ENCODE measurements at regions not wholly inside any gene's neighbourhood (a gene's known extent, or its start where the extent isn't known, plus 50 kb on each side); places are given as distances from the start of the nearest gene placed in this dataset.

DNA sequence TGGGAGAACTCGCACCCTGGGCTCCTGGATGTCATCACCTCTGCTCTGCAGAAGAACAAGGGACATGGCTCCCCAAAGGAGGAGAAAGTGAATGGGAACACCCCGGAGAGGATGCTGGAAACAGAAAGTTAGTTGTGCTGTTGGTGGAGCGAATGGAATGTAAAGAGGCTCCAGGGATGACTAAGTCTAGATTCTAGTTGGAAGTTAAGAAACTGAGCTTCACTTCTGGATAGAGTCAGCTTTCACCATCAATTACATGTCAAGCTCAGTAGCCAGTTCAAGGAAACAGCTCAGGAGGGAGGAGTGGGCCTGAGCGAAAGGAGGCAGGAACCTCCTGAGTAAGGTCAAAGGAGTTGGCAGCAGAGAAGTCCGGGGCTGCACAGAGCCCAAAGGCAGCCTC lies 132.1 kb upstream of the ARID1B start:
- 94 to 95% methylated on average over 5 of the region's 5 CpGs for WGBS, 2 donors
- Histone ChIP-seq H3K27me3 (no peaks in the 10 kb centered on the region), H3K4me1 (no peaks in the 10 kb centered on the region), H3K9me3 (peaks cover 0 to 3% (median 0%) of the 10 kb centered on the region in 4 donors), H3K4me3 (no peak overlapping the region), H3K27ac (no peak overlapping the region), H3K36me3 (no peaks in the 10 kb centered on the region)
- no peak for DNase-seq
- intact Hi-C loops (cut with DNase I), result no loop called here
- TF ChIP-seq POLR2A (IDR thresholded peaks at IDR 0.05) (no peak), POLR2AphosphoS5 (IDR thresholded peaks at IDR 0.05) (no peak), EP300 (IDR thresholded peaks at IDR 0.05) (no peak)
- TF ChIP-seq, protein P1, sequence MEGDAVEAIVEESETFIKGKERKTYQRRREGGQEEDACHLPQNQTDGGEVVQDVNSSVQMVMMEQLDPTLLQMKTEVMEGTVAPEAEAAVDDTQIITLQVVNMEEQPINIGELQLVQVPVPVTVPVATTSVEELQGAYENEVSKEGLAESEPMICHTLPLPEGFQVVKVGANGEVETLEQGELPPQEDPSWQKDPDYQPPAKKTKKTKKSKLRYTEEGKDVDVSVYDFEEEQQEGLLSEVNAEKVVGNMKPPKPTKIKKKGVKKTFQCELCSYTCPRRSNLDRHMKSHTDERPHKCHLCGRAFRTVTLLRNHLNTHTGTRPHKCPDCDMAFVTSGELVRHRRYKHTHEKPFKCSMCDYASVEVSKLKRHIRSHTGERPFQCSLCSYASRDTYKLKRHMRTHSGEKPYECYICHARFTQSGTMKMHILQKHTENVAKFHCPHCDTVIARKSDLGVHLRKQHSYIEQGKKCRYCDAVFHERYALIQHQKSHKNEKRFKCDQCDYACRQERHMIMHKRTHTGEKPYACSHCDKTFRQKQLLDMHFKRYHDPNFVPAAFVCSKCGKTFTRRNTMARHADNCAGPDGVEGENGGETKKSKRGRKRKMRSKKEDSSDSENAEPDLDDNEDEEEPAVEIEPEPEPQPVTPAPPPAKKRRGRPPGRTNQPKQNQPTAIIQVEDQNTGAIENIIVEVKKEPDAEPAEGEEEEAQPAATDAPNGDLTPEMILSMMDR (IDR thresholded peaks at IDR 0.05), result no peak

DNA sequence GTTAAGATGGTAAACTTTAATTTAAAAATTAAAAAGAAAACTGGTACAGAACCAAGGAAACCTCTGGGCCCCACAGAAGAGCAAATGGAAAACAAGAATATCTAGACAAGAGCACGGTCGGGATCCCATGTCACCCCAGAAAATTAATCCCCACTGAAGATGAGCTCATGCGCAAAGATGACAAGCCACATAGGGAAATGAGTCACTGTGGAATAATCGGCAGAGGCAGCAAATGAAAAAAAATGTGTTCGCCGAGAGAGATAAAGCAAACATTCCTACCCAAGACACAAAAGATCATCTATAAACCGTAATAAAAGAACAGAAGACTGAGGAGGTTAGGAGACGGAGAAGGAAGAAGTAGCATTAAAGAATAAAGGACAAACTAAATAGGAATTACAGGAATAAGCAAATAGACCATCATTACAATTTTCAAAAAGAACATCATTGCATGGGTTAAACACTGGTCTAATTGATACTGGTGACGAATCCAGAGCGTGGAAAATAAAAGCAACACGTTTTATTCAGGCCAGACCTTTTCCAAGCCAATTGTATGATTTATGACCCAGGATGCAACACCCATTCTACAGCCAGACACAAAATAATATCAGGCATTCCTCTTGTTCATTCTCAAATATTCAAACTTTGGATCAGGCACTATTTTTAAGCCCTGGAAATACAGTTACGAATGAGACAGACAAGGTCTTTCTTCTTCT lies 138.0 kb upstream of the ARID1B start:
- DNase-seq, result no peak
- Histone ChIP-seq H3K4me3 (no peak overlapping the region), H3K27ac (no peak overlapping the region), H3K9me3 (peaks cover 0 to 3% (median 0%) of the 10 kb centered on the region in 4 donors), H3K4me1 (peaks cover 0 to 3% (median 0%) of the 10 kb centered on the region in 4 donors), H3K27me3 (no peaks in the 10 kb centered on the region), H3K36me3 (no peaks in the 10 kb centered on the region)
- TF ChIP-seq EP300 (IDR thresholded peaks at IDR 0.05) (no peak), POLR2A (IDR thresholded peaks at IDR 0.05) (no peak), POLR2AphosphoS5 (IDR thresholded peaks at IDR 0.05) (no peak)
- TF ChIP-seq, protein P1 (IDR thresholded peaks at IDR 0.05), result no peak
- intact Hi-C loops (cut with DNase I), result no loop called here
- WGBS, 2 donors, result 93 to 94% methylated on average over 12 of the region's 12 CpGs

DNA sequence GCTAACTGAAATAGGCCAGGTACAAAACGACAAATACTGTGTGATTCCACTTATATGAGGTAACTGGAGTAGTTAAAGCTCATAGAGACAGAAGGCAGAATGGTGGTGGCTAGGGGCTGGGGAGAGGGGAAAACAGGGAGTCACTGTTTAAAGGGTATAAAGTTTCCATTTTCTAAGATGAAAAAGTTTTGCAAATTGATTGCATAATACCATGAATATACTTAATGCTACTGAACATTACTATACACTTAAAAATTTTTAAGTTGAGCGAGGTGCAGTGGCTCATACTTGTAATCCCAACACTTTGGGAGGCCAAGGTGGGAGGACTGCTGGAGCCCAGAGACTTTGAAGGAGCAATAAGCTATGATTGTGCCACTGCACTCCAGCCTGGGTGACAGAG lies 138.6 kb upstream of the ARID1B start:
- TF ChIP-seq POLR2AphosphoS5 (IDR thresholded peaks at IDR 0.05) (no peak), POLR2A (IDR thresholded peaks at IDR 0.05) (no peak), EP300 (IDR thresholded peaks at IDR 0.05) (no peak)
- TF ChIP-seq, protein P1 (IDR thresholded peaks at IDR 0.05), result no peak
- intact Hi-C loops (cut with DNase I), result no loop called here

DNA sequence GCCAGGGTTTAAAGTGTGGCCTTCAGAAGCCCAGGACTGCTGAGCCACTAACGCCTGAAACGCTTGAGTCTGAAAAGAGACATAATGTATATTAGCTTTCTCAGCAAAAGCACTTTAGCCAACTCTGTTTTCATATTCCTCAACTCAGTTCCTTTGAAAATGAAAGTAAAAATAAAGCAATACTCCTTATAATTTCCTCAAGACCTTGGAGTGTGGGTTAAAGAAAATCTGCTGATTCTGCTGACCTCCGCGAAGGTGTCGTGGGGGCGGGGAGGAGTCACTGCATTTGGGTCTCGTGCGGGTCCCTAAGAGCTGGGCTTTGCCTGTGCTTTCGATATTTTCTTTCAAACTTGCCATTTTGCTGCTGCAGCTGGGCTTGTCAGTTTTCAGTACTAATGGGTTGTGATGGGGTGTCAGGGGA lies 142.2 kb upstream of the ARID1B start:
- Histone ChIP-seq H3K4me3 (peak overlapping the region in 3 of 4 donors; percentile 10 to 15 (median 14)), H3K4me1 (peaks cover 0 to 3% (median 0%) of the 10 kb centered on the region in 4 donors), H3K27ac (no peak overlapping the region), H3K9me3 (no peaks in the 10 kb centered on the region), H3K36me3 (no peaks in the 10 kb centered on the region), H3K27me3 (no peaks in the 10 kb centered on the region)
- DNase-seq, result no peak
- TF ChIP-seq POLR2AphosphoS5 (IDR thresholded peaks at IDR 0.05) (no peak), EP300 (IDR thresholded peaks at IDR 0.05) (no peak)
- intact Hi-C loops (cut with DNase I), result no loop called here
- 55 to 59% methylated on average over 9 of the region's 9 CpGs for WGBS, 2 donors

More for the DNA sequence above, 138.6 kb upstream of the ARID1B start:
- Histone ChIP-seq H3K27ac (no peak overlapping the region), H3K4me3 (no peak overlapping the region), H3K36me3 (no peaks in the 10 kb centered on the region), H3K4me1 (peaks cover 0 to 3% (median 0%) of the 10 kb centered on the region in 4 donors), H3K27me3 (no peaks in the 10 kb centered on the region), H3K9me3 (peaks cover 0 to 3% (median 0%) of the 10 kb centered on the region in 4 donors)
- WGBS, 2 donors, result 92 to 94% methylated on average over 2 of the region's 2 CpGs
- DNase-seq, result no peak

DNA sequence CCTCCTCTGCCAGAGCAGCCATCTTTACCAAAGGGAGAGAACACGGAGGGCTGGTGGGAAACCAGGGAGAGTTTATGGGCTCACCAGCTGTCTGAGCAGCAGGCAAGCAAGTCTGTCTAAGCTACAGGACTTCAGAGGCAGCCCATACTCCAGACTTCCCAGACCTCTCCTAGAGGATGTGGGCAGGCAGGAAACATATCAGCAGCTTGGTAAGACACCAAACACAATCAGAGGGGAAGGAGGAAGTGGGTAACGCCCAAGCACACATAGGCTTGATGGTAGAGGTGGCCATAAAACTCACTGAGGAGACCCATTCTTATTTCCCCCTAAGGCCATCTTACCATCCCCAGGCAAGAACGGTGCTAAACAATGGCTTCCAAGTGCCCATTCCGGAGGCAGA lies 143.1 kb upstream of the ARID1B start:
- H3K4me1 ChIP-seq, result peaks cover 0 to 3% (median 0%) of the 10 kb centered on the region in 4 donors
- H3K36me3 ChIP-seq, result no peaks in the 10 kb centered on the region
- no peak overlapping the region for H3K27ac ChIP-seq
- no peak for DNase-seq
- intact Hi-C loops (cut with DNase I), result no loop called here
- TF ChIP-seq EP300 (IDR thresholded peaks at IDR 0.05), result no peak
- no peak for TF ChIP-seq POLR2A (IDR thresholded peaks at IDR 0.05)
- TF ChIP-seq, protein P1 (IDR thresholded peaks at IDR 0.05), result no peak
- no peak for TF ChIP-seq POLR2AphosphoS5 (IDR thresholded peaks at IDR 0.05)
- no peaks in the 10 kb centered on the region for H3K27me3 ChIP-seq
- H3K9me3 ChIP-seq, result no peaks in the 10 kb centered on the region
- WGBS, 2 donors, result 66 to 79% methylated on average over 4 of the region's 4 CpGs
- no peak overlapping the region for H3K4me3 ChIP-seq

Data from sigmoid colon (tissue), 6 donors.